Uterus (tissue), 2 donors: ENCODE measurements at regions not wholly inside any gene's neighbourhood (a gene's known extent, or its start where the extent isn't known, plus 50 kb on each side); places are given as distances from the start of the nearest gene placed in this dataset.

ENCODE experiments used
- CTCF ChIP-seq, 4 experiments: fragments of 200-600 bp in 2 of 4; fragments of 450-650 bp in 2 of 4; sonication (generic) in 2 of 4; IDR thresholded peaks; one replicate each; pipeline ENCODE4 v1.5.1; 2016 to 2019; ENCODE audit warnings: antibody characterized with exemption in 4 of 4, mild to moderate bottlenecking in 2 of 4, moderate library complexity in 1 of 4
- POLR2A ChIP-seq, 2 donors: fragments of 450-650 bp; IDR thresholded peaks; one replicate each; pipeline ENCODE4 v1.6.1; 2016; ENCODE audit warnings: antibody characterized with exemption in 2 of 2, mild to moderate bottlenecking in 1 of 2, moderate library complexity in 1 of 2

GRCh38 chr6:164075981-164076615 is 661.6 kb downstream of the QKI start:
- TF ChIP-seq CTCF (IDR thresholded peaks at IDR 0.05) (no peak), POLR2A (IDR thresholded peaks at IDR 0.05) (no peak)
